ENCODE measurements at regions not wholly inside any gene's neighbourhood (a gene's known extent, or its start where the extent isn't known, plus 50 kb on each side); places are given as distances from the start of the nearest gene placed in this dataset.
"Not testable (repeated sequence)": the region's sequence is repeated elsewhere in the genome, so short reads cannot be mapped to it uniquely, and the experiment has no call there.

GRCh38 chr2:192725991-192726390 lies 531.3 kb upstream of the TMEFF2 start:
- Histone ChIP-seq H3K36me3 (ENCODE audit: control insufficient read depth, insufficient read depth, low read length) (no peaks in the 10 kb centered on the region), H3K4me1 (ENCODE audit: control insufficient read depth, insufficient read depth, low read length) (no peaks in the 10 kb centered on the region), H3K9me3 (ENCODE audit: control insufficient read depth, low read length) (no peaks in the 10 kb centered on the region), H3K27me3 (ENCODE audit: control insufficient read depth, insufficient read depth, low read length, poor library complexity, severe bottlenecking) (no peaks in the 10 kb centered on the region), H3K4me3 (ENCODE audit: insufficient read depth, low read depth, low read length) (no peak overlapping the region), H3K27ac (ENCODE audit: insufficient read depth, low read depth, low read length, poor library complexity, severe bottlenecking) (no peak overlapping the region)
- 90 to 100% methylated on average over 1 of the region's 1 CpG for WGBS, 2 experiments

DNA sequence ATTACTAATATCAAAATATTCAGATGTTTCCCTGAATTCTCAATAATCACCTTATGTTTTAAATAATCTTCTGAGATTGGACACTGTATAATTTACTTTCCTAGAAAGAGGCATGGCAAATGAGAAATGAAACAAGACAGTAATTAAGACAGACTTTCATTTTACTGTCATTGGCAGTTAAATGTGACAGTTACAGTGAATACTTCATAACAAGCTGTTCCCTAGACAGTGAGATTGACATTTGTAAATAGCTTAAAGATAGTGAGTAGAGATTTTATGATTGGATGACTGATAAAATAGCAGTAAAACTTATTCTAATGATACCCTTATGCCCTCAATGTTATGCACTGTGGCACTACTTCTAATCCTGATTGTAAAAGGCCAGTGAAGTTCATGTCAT lies 524.9 kb upstream of the TMEFF2 start:
- no peaks in the 10 kb centered on the region for H3K9me3 ChIP-seq (ENCODE audit: control insufficient read depth, low read length)
- no peaks in the 10 kb centered on the region for H3K4me1 ChIP-seq (ENCODE audit: control insufficient read depth, insufficient read depth, low read length)
- H3K4me3 ChIP-seq (ENCODE audit: insufficient read depth, low read depth, low read length) = no peak overlapping the region
- H3K36me3 ChIP-seq (ENCODE audit: control insufficient read depth, insufficient read depth, low read length) = no peaks in the 10 kb centered on the region
- H3K27ac ChIP-seq (ENCODE audit: insufficient read depth, low read depth, low read length, poor library complexity, severe bottlenecking) = no peak overlapping the region
- no peaks in the 10 kb centered on the region for H3K27me3 ChIP-seq (ENCODE audit: control insufficient read depth, insufficient read depth, low read length, poor library complexity, severe bottlenecking)

GRCh38 chr2:192718340-192718739 lies 523.6 kb upstream of the TMEFF2 start:
- Histone ChIP-seq H3K36me3 (ENCODE audit: control insufficient read depth, insufficient read depth, low read length) (no peaks in the 10 kb centered on the region), H3K27ac (ENCODE audit: insufficient read depth, low read depth, low read length, poor library complexity, severe bottlenecking) (no peak overlapping the region), H3K27me3 (ENCODE audit: control insufficient read depth, insufficient read depth, low read length, poor library complexity, severe bottlenecking) (no peaks in the 10 kb centered on the region), H3K4me3 (ENCODE audit: insufficient read depth, low read depth, low read length) (no peak overlapping the region), H3K4me1 (ENCODE audit: control insufficient read depth, insufficient read depth, low read length) (no peaks in the 10 kb centered on the region), H3K9me3 (ENCODE audit: control insufficient read depth, low read length) (no peaks in the 10 kb centered on the region)
- 80 to 83% methylated on average over 1 to 2 of the region's 3 CpGs for WGBS, 2 experiments

GRCh38 chr2:192700934-192701333 lies 506.2 kb upstream of the TMEFF2 start:
- no CpG with 5 or more reads among the region's 2 CpGs for WGBS, 2 experiments
- no peaks in the 10 kb centered on the region for H3K36me3 ChIP-seq (ENCODE audit: control insufficient read depth, insufficient read depth, low read length)
- H3K4me1 ChIP-seq (ENCODE audit: control insufficient read depth, insufficient read depth, low read length) = no peaks in the 10 kb centered on the region
- H3K4me3 ChIP-seq (ENCODE audit: insufficient read depth, low read depth, low read length) = no peak overlapping the region
- H3K9me3 ChIP-seq (ENCODE audit: control insufficient read depth, low read length) = no peaks in the 10 kb centered on the region
- no peaks in the 10 kb centered on the region for H3K27me3 ChIP-seq (ENCODE audit: control insufficient read depth, insufficient read depth, low read length, poor library complexity, severe bottlenecking)
- H3K27ac ChIP-seq (ENCODE audit: insufficient read depth, low read depth, low read length, poor library complexity, severe bottlenecking) = no peak overlapping the region

GRCh38 chr2:192697880-192698279 lies 503.1 kb upstream of the TMEFF2 start:
- Histone ChIP-seq H3K36me3 (ENCODE audit: control insufficient read depth, insufficient read depth, low read length) (no peaks in the 10 kb centered on the region), H3K9me3 (ENCODE audit: control insufficient read depth, low read length) (no peaks in the 10 kb centered on the region), H3K4me3 (ENCODE audit: insufficient read depth, low read depth, low read length) (no peak overlapping the region), H3K27me3 (ENCODE audit: control insufficient read depth, insufficient read depth, low read length, poor library complexity, severe bottlenecking) (no peaks in the 10 kb centered on the region), H3K4me1 (ENCODE audit: control insufficient read depth, insufficient read depth, low read length) (no peaks in the 10 kb centered on the region), H3K27ac (ENCODE audit: insufficient read depth, low read depth, low read length, poor library complexity, severe bottlenecking) (no peak overlapping the region)
- 93 to 96% methylated on average over 4 to 5 of the region's 5 CpGs for WGBS, 2 experiments

GRCh38 chr2:192696857-192697256 lies 502.1 kb upstream of the TMEFF2 start:
- Histone ChIP-seq H3K36me3 (ENCODE audit: control insufficient read depth, insufficient read depth, low read length) (no peaks in the 10 kb centered on the region), H3K27me3 (ENCODE audit: control insufficient read depth, insufficient read depth, low read length, poor library complexity, severe bottlenecking) (no peaks in the 10 kb centered on the region), H3K4me1 (ENCODE audit: control insufficient read depth, insufficient read depth, low read length) (no peaks in the 10 kb centered on the region), H3K4me3 (ENCODE audit: insufficient read depth, low read depth, low read length) (no peak overlapping the region), H3K9me3 (ENCODE audit: control insufficient read depth, low read length) (no peaks in the 10 kb centered on the region), H3K27ac (ENCODE audit: insufficient read depth, low read depth, low read length, poor library complexity, severe bottlenecking) (no peak overlapping the region)
- WGBS, 2 experiments = 98 to 100% methylated on average over 1 to 2 of the region's 3 CpGs

GRCh38 chr2:192687015-192687414 lies 492.3 kb upstream of the TMEFF2 start:
- H3K4me3 ChIP-seq (ENCODE audit: insufficient read depth, low read depth, low read length) = no peak overlapping the region
- no peaks in the 10 kb centered on the region for H3K9me3 ChIP-seq (ENCODE audit: control insufficient read depth, low read length)
- no peak overlapping the region for H3K27ac ChIP-seq (ENCODE audit: insufficient read depth, low read depth, low read length, poor library complexity, severe bottlenecking)
- no peaks in the 10 kb centered on the region for H3K36me3 ChIP-seq (ENCODE audit: control insufficient read depth, insufficient read depth, low read length)
- WGBS, 2 experiments = 83 to 84% methylated on average over 2 to 3 of the region's 3 CpGs
- no peaks in the 10 kb centered on the region for H3K4me1 ChIP-seq (ENCODE audit: control insufficient read depth, insufficient read depth, low read length)
- H3K27me3 ChIP-seq (ENCODE audit: control insufficient read depth, insufficient read depth, low read length, poor library complexity, severe bottlenecking) = no peaks in the 10 kb centered on the region

- not testable (repeated sequence) for H3K27ac ChIP-seq (ENCODE audit: insufficient read depth, low read depth, low read length, poor library complexity, severe bottlenecking); H3K9me3 ChIP-seq (ENCODE audit: control insufficient read depth, low read length); H3K36me3 ChIP-seq (ENCODE audit: control insufficient read depth, insufficient read depth, low read length); H3K27me3 ChIP-seq (ENCODE audit: control insufficient read depth, insufficient read depth, low read length, poor library complexity, severe bottlenecking); H3K4me1 ChIP-seq (ENCODE audit: control insufficient read depth, insufficient read depth, low read length); H3K4me3 ChIP-seq (ENCODE audit: insufficient read depth, low read depth, low read length)
- 96 to 98% methylated on average over 16 to 27 of the region's 27 CpGs for WGBS, 2 experiments
These were observed 487.8 kb upstream of the TMEFF2 start for GRCh38 chr2:192682511-192682910.

DNA sequence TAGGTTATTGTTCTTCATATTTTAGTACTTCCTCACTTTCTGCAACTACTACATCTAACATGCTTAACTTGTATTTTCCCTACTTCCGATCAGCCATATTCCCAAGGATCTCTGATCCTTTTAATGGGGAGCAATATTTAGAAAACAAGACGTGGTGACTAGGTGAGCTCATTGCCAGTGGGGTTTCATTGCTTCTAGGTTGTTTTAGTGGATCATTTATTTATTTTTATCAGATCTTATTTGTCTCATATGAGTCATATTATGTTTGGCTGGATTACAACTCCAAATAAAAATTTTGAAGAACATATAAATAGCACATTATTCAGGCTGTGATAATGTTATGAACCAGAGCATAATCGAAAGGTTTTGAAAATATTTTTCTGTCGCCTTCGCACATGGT lies 480.9 kb upstream of the TMEFF2 start:
- H3K27ac ChIP-seq (ENCODE audit: insufficient read depth, low read depth, low read length, poor library complexity, severe bottlenecking) = no peak overlapping the region
- no peaks in the 10 kb centered on the region for H3K4me1 ChIP-seq (ENCODE audit: control insufficient read depth, insufficient read depth, low read length)
- no peaks in the 10 kb centered on the region for H3K9me3 ChIP-seq (ENCODE audit: control insufficient read depth, low read length)
- 94 to 100% methylated on average over 3 to 5 of the region's 5 CpGs for WGBS, 2 experiments
- H3K36me3 ChIP-seq (ENCODE audit: control insufficient read depth, insufficient read depth, low read length) = no peaks in the 10 kb centered on the region
- no peak overlapping the region for H3K4me3 ChIP-seq (ENCODE audit: insufficient read depth, low read depth, low read length)
- no peaks in the 10 kb centered on the region for H3K27me3 ChIP-seq (ENCODE audit: control insufficient read depth, insufficient read depth, low read length, poor library complexity, severe bottlenecking)

GRCh38 chr2:192669505-192670091 lies 474.9 kb upstream of the TMEFF2 start:
- 94 to 95% methylated on average over 8 of the region's 8 CpGs for whole genome bisulfite sequencing, 2 experiments
- Histone ChIP-seq H3K9me3 (ENCODE audit: control insufficient read depth, low read length) (no peaks in the 10 kb centered on the region), H3K27ac (ENCODE audit: insufficient read depth, low read depth, low read length, poor library complexity, severe bottlenecking) (no peak overlapping the region), H3K27me3 (ENCODE audit: control insufficient read depth, insufficient read depth, low read length, poor library complexity, severe bottlenecking) (no peaks in the 10 kb centered on the region), H3K4me3 (ENCODE audit: insufficient read depth, low read depth, low read length) (no peak overlapping the region), H3K4me1 (ENCODE audit: control insufficient read depth, insufficient read depth, low read length) (no peaks in the 10 kb centered on the region), H3K36me3 (ENCODE audit: control insufficient read depth, insufficient read depth, low read length) (no peaks in the 10 kb centered on the region)

DNA sequence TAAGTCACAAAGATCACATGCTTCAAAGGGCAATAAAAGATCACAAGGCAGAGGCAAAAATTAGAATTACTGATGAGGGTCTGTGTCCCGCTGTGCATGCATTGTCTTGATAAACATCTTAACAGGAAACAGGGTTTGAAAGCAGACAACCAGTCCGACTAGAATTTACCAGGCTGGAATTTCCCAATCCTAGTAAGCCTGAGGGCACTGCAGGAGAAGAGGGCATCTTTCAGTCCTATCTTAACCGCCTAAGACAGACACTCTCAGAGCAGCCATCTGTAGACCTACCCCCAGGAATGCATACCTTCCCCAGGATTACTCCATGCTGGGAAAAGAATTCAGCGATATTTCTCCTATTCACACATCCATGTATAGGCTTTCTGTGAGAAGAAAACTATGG lies 465.8 kb upstream of the TMEFF2 start:
- H3K9me3 ChIP-seq (ENCODE audit: control insufficient read depth, low read length); H3K4me1 ChIP-seq (ENCODE audit: control insufficient read depth, insufficient read depth, low read length); H3K27me3 ChIP-seq (ENCODE audit: control insufficient read depth, insufficient read depth, low read length, poor library complexity, severe bottlenecking); H3K27ac ChIP-seq (ENCODE audit: insufficient read depth, low read depth, low read length, poor library complexity, severe bottlenecking); H3K4me3 ChIP-seq (ENCODE audit: insufficient read depth, low read depth, low read length); H3K36me3 ChIP-seq (ENCODE audit: control insufficient read depth, insufficient read depth, low read length): not testable (repeated sequence)
- WGBS, 2 experiments = 85 to 87% methylated on average over 4 of the region's 4 CpGs
